ENCODE measurements at regions not wholly inside any gene's neighbourhood (a gene's known extent, or its start where the extent isn't known, plus 50 kb on each side); places are given as distances from the start of the nearest gene placed in this dataset.

- Histone ChIP-seq H3K27me3 (no peaks in the 10 kb centered on the region), H3K36me3 (no peaks in the 10 kb centered on the region), H3K27ac (no peak overlapping the region), H3K4me1 (no peaks in the 10 kb centered on the region), H3K4me3 (no peak overlapping the region), H3K9me3 (peaks cover 0 to 7% (median 2%) of the 10 kb centered on the region in 4 donors)
- TF ChIP-seq CTCF (IDR thresholded peaks at IDR 0.05) (no peak), POLR2AphosphoS5 (IDR thresholded peaks at IDR 0.05) (no peak), EP300 (IDR thresholded peaks at IDR 0.05) (no peak), POLR2A (IDR thresholded peaks at IDR 0.05) (no peak)
- DNase-seq: no peak
- intact Hi-C loops (cut with DNase I): no loop called here
- WGBS, 2 donors: 82 to 85% methylated on average over 6 of the region's 6 CpGs
These were observed 698.2 kb downstream of the REEP3 start for GRCh38 chr10:64219271-64220025.

GRCh38 chr10:64234489-64234888 lies 713.3 kb downstream of the REEP3 start:
- Histone ChIP-seq H3K27me3 (no peaks in the 10 kb centered on the region), H3K27ac (no peak overlapping the region), H3K4me3 (no peak overlapping the region), H3K9me3 (no peaks in the 10 kb centered on the region), H3K4me1 (no peaks in the 10 kb centered on the region), H3K36me3 (no peaks in the 10 kb centered on the region)
- no peak for TF ChIP-seq CTCF (IDR thresholded peaks at IDR 0.05)
- TF ChIP-seq POLR2A (IDR thresholded peaks at IDR 0.05): no peak
- TF ChIP-seq EP300 (IDR thresholded peaks at IDR 0.05): no peak
- TF ChIP-seq POLR2AphosphoS5 (IDR thresholded peaks at IDR 0.05): no peak
- no peak for DNase-seq
- intact Hi-C loops (cut with DNase I): no loop called here

GRCh38 chr10:64257704-64258103 lies 736.5 kb downstream of the REEP3 start:
- Histone ChIP-seq H3K9me3 (no peaks in the 10 kb centered on the region), H3K36me3 (no peaks in the 10 kb centered on the region), H3K4me1 (no peaks in the 10 kb centered on the region), H3K4me3 (no peak overlapping the region), H3K27me3 (no peaks in the 10 kb centered on the region), H3K27ac (no peak overlapping the region)
- TF ChIP-seq CTCF (IDR thresholded peaks at IDR 0.05): no peak
- no peak for TF ChIP-seq EP300 (IDR thresholded peaks at IDR 0.05)
- no peak for TF ChIP-seq POLR2AphosphoS5 (IDR thresholded peaks at IDR 0.05)
- TF ChIP-seq POLR2A (IDR thresholded peaks at IDR 0.05): no peak
- 75 to 79% methylated on average over 1 of the region's 1 CpG for WGBS, 2 donors
- intact Hi-C loops (cut with DNase I): no loop called here
- no peak for DNase-seq

- Histone ChIP-seq H3K27me3 (no peaks in the 10 kb centered on the region), H3K27ac (no peak overlapping the region), H3K9me3 (no peaks in the 10 kb centered on the region), H3K4me3 (no peak overlapping the region), H3K36me3 (no peaks in the 10 kb centered on the region), H3K4me1 (no peaks in the 10 kb centered on the region)
- DNase-seq: no peak
- TF ChIP-seq EP300 (IDR thresholded peaks at IDR 0.05): no peak
- no peak for TF ChIP-seq CTCF (IDR thresholded peaks at IDR 0.05)
- TF ChIP-seq POLR2A (IDR thresholded peaks at IDR 0.05): no peak
- TF ChIP-seq POLR2AphosphoS5 (IDR thresholded peaks at IDR 0.05): no peak
- intact Hi-C loops (cut with DNase I): no loop called here
These were observed 739.9 kb downstream of the REEP3 start for GRCh38 chr10:64261092-64261491.

- WGBS, 2 donors: 91 to 96% methylated on average over 1 of the region's 1 CpG
- intact Hi-C loops (cut with DNase I): no loop called here
These were observed 740.5 kb downstream of the REEP3 start for GRCh38 chr10:64261676-64262075.

More at GRCh38 chr10:64261676-64262075, 740.5 kb downstream of the REEP3 start:
- TF ChIP-seq CTCF (IDR thresholded peaks at IDR 0.05) (no peak), POLR2A (IDR thresholded peaks at IDR 0.05) (no peak), POLR2AphosphoS5 (IDR thresholded peaks at IDR 0.05) (no peak), EP300 (IDR thresholded peaks at IDR 0.05) (no peak)
- H3K27ac ChIP-seq: no peak overlapping the region
- no peaks in the 10 kb centered on the region for H3K36me3 ChIP-seq
- no peaks in the 10 kb centered on the region for H3K4me1 ChIP-seq
- no peaks in the 10 kb centered on the region for H3K9me3 ChIP-seq
- DNase-seq: no peak
- H3K27me3 ChIP-seq: no peaks in the 10 kb centered on the region
- no peak overlapping the region for H3K4me3 ChIP-seq
